ENCODE measurements at regions not wholly inside any gene's neighbourhood (a gene's known extent, or its start where the extent isn't known, plus 50 kb on each side); places are given as distances from the start of the nearest gene placed in this dataset.
"Not testable (repeated sequence)": the region's sequence is repeated elsewhere in the genome, so short reads cannot be mapped to it uniquely, and the experiment has no call there.

GRCh38 chr2:38483776-38484501 lies 106.9 kb upstream of the ATL2 start:
- no peak for DNase-seq

- DNase-seq, result not testable (repeated sequence)
These were observed 105.6 kb upstream of the ATL2 start for GRCh38 chr2:38482710-38483109.

GRCh38 chr2:38480617-38481016 lies 103.5 kb upstream of the ATL2 start:
- no peak for DNase-seq

GRCh38 chr2:38477006-38477405 lies 99.9 kb upstream of the ATL2 start:
- no peak for DNase-seq

GRCh38 chr2:38475567-38475881 lies 98.5 kb upstream of the ATL2 start:
- DNase-seq, result no peak

GRCh38 chr2:38474715-38475566 lies 97.9 kb upstream of the ATL2 start:
- no peak for DNase-seq

GRCh38 chr2:38474021-38474456 lies 97.0 kb upstream of the ATL2 start:
- DNase-seq, result no peak

- DNase-seq, result no peak
These were observed 96.4 kb upstream of the ATL2 start for GRCh38 chr2:38473333-38474005.

- DNase-seq, result no peak
These were observed 93.0 kb upstream of the ATL2 start for GRCh38 chr2:38470115-38470514.

- DNase-seq, result no peak
These were observed 90.8 kb upstream of the ATL2 start for GRCh38 chr2:38467768-38468455.

- no peak for DNase-seq
These were observed 90.0 kb upstream of the ATL2 start for GRCh38 chr2:38466876-38467767.

GRCh38 chr2:38466409-38466808 lies 89.3 kb upstream of the ATL2 start:
- no peak for DNase-seq

GRCh38 chr2:38465789-38466127 lies 88.7 kb upstream of the ATL2 start:
- no peak for DNase-seq

- no peak for DNase-seq
These were observed 88.1 kb upstream of the ATL2 start for GRCh38 chr2:38464971-38465788.

GRCh38 chr2:38463752-38464151 lies 86.7 kb upstream of the ATL2 start:
- DNase-seq, result no peak

- DNase-seq, result no peak
These were observed 85.1 kb upstream of the ATL2 start for GRCh38 chr2:38462121-38462661.

GRCh38 chr2:38461470-38461869 lies 84.4 kb upstream of the ATL2 start:
- no peak for DNase-seq

GRCh38 chr2:38460313-38460712 lies 83.2 kb upstream of the ATL2 start:
- DNase-seq, result no peak

GRCh38 chr2:38454081-38454480 lies 77.0 kb upstream of the ATL2 start:
- DNase-seq, result no peak

GRCh38 chr2:38451778-38452177 lies 74.7 kb upstream of the ATL2 start:
- not testable (repeated sequence) for DNase-seq

GRCh38 chr2:38450509-38450908 lies 73.4 kb upstream of the ATL2 start:
- DNase-seq, result no peak
